HG03064 (cell line): ENCODE measurements at regions not wholly inside any gene's neighbourhood (a gene's known extent, or its start where the extent isn't known, plus 50 kb on each side); places are given as distances from the start of the nearest gene placed in this dataset.

Experiments used
- ATAC-seq: cut with Tn5 transposase; IDR thresholded peaks from one replicate; pipeline ENCODE4 v1.9.1; 2021; ENCODE audit warnings: low read depth; ENCODE audit not compliant: unreplicated experiment

DNA sequence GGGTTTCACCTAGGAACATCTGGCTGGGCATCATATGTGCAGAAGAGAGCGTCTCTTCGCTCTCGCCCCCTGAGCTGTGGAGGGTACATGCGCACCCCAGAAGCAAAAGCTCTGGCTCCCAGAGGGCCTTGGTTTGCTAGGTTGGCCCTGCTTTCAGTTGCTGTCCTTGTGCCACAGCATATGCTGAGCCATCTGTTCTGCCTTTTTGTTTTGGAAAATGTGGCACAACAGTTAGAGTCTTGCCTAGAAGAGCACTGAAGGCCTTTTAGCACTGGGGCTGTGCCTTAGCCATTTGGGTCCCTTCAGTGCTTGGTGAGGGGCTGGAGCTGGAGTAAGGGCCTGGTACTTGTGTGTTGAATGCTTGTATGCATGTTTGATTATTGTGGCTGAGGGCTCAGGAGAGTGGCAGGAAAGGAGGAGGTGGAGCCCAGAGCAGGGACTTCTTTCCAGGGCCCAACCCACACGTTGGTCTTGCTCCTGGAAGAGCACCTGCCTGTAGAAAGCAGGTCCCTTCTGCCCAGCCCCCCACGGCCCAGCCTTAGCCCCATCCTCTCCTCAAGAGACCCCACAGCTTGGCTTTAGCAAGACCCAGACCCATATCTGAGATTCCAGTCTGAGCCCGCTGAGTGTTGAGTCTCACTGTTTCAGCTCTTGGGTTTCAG is 113.7 kb downstream of the SLC25A47 start:
- ATAC-seq = no peak

DNA sequence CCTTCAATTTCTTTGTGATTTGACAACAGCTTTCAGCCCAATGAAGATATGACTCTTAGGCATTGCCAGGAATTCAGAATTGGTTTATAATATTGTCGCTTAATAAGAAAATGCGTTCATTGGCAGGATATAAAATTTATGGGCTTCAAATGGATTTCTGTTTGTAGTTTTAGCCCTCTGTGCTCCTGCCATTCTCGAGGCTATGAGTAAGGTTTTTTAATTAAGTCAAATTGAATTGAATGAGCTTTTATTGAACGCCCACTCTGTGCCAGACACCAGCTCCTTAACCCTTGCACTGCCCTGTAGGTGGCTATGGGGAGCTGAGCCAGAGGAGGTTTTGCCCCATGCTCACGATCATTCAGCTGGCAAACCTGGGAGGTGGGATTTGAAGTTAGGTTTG is 115.1 kb downstream of the SLC25A47 start:
- ATAC-seq = no peak

DNA sequence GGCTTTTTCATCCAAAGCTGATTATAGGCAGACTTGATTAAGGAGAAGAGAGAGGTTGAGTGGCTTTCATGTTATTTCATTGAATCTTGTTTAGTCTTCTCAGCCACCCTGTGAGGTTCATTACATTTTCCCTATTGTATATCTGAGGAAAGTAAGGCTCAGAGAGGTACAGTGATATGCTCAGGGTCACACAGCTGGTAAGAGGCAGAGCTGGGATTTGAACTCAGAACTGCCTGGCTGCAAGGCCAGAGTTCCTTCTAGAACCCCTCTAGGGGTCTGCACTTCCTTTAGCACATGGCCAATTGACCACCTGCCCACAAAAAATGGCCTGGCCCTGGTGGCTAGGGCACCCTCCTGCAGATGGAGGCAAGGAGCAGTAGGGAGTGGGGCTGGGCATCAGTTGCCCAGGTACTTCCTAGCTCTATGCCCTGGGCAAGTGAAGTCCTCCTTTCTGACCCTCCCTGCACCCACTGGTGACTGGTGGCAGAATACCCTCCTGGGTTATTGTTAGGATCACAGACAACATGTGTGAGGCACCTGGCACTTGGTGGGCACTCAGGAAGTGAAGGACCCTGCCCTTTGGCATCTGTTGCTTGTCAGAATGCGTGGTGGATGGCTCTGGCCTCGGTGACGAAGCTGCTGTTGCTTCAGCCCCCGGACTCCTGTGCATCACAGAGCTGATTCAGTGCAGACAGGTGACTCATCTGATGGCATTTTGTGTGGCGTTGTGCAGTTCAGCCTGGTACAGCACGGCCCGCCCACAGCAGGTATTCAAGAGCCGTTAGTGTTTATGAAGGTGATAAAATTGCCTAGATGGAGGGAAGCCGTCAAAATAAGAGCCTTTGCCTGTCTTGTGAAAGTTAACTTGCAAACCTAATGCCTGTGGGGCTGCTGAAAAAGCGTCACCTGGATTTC is 115.8 kb downstream of the SLC25A47 start:
- no peak for ATAC-seq

DNA sequence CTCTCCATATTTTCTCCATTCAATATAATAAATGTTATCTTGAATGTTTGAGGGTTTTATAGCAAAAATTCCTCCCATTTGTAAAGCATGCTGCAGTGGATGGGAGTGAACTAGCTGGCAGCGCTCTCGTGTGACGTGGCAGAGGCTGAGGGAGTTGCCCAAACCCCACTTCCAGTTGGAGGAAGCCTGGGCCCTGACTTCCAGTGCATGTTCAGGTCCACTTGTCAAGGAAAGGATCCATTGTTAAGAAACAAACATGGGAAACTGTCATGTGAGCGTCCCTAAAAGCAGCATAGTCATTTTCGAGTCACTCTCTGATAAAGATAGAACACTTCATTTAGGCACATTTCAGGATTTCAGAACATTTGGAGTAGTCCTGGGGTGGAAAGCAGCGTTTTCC is 116.6 kb downstream of the SLC25A47 start:
- ATAC-seq = no peak

DNA sequence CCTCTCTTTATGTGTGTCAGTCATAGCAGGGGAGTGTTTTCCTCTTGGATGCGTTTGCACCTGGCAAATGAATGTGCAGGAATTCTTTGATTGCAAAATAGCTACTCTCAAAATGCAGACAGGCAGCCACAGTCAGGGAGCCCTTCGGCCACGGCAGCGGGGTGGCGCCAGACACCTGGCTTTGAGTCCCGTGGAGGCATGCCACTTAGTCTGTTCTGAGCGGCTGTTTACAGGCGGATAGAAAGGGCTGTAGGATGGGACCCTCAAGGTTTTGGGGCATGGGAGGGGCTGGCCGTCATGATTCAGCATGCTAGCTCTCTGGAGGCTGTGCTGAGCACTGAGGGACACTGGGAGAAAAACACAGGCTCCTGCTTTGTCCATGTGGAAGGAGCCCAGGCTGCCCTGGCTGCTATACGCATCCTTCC is 117.1 kb downstream of the SLC25A47 start:
- no peak for ATAC-seq

DNA sequence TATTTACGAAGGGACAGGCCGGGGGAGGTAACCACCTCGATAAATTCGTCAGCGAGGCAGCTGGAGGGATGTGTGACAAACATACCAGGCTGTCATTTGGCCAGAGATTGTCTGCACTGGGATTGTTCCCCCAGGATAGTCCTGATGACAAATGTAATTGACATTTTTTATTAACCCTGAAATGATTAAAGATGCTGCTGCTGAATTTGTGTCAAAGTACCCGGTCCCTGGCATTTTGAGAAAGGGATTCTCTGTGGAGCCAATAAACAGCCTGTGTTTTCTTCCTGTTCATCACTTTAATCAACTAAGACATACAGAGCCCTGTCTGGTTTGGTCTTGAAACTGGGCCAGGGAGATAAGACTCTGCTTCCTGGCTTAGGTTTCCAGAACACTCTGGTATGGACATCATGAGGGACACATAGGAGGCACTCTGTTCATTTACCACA is 117.6 kb downstream of the SLC25A47 start:
- no peak for ATAC-seq

DNA sequence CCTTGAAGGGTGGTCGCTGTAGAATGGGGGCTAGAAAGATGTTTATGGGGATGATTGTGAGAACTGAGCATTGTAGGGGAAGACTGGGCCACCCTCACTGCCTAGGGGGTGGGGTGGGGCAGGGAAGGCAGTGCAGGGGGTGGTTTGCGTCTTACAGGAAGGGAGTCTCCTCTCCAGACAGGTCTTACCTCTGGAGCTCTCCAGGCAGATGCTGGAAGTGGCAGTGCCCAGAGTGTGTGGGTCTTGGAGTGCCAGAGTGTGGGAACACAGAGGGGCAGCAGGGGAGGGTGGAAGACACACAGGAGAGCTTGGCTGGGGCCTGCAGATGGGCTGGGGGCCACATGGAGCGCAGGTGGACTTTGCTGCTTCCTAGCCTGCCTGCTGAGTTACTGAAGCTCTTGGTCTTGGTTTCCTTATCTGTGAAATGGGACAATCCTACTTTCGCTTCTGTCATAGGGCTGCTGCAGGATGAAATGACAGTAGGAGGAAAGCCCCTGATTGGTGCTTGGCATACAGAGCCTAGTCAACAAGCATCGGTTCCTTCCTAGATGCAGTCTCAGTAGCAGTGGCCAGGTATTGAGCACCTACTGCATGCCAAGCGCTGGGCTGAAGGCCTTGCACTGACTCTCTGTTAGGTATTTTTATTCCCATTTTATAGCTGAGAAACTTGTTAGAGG is 118.3 kb downstream of the SLC25A47 start:
- ATAC-seq = no peak

DNA sequence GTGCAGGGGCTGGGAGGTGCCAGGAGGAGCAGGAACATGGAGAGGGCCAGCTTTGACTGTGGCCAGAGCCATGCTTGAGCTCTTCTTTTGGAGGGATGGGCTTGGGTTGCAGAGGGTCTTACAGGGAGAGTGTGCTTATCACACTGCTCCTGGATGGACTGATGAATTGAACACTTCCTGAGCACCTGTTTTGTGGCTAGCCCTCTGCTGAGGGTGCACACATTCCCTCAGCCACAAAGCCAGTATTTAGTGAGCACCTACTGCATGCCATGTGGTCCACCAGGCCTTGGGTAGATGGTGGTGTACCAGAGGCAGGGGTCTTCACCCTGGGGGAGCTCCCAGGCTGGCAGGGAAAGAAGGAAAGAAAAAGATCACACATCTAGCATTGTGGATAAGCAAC is 118.9 kb downstream of the SLC25A47 start:
- ATAC-seq = no peak

DNA sequence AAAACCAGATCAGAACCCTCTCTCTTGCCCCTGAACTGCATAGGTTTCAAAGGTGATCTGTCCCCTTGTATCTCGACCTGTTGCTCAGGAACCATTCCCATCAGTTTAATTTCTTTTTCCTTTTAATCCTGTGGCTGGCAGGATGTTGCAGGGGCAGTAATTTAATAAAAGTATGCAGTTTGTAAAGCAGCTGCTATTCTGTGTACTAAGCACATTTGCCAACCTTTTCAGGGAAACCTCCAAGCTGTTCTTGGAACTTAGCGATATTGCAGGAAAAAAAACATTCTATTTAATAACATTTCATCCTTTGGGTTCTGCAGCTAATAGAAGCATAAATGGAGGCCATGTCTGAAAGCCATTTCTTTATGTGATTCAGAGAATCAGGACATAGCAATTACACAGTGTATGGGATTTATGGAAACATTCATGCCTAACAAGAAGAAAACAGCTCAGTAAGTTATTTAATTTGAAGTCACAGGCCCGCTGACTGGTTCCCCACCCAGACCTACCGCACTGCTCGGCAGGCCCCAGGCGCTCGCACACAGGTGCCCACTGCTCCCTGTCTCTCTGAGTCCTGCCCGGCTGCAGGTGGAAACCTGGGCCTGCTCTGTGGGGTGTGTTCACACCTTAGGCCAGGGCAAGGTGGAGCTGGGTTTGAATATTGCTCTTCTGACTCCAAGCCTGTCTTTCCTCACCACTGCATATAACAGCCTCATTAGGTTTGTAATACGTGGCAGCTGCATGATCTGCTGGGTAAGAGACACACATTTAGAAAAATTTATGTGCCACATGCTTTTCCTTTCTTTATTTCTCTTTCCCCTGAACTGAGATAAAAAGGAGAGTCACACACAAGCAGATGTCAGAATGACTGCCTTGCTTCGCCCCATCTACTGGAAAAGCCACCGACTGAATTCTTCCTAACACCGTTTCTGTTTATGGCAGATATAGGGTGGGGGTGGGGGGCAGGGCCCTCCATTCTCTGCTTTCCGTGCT is 119.7 kb downstream of the SLC25A47 start:
- no peak for ATAC-seq

DNA sequence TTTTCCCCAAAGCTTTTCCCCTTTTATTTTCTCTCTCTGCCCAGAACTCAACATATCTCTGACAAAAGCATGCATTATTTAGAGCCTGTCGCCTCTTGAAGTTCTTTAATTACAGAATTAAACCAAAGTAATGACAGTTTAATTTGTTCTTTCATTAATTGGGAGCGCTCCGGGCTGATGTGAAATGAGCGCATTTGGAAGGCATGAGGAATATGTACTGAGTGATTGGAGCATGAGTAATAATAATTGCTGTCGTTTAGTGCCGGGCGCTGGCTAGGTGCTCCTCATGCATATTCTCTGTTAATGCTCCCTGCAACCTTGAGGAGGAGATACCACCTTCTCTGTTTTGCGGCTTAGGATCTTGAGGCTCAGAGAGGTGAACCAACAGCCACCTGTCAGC is 120.5 kb downstream of the SLC25A47 start:
- ATAC-seq = no peak

DNA sequence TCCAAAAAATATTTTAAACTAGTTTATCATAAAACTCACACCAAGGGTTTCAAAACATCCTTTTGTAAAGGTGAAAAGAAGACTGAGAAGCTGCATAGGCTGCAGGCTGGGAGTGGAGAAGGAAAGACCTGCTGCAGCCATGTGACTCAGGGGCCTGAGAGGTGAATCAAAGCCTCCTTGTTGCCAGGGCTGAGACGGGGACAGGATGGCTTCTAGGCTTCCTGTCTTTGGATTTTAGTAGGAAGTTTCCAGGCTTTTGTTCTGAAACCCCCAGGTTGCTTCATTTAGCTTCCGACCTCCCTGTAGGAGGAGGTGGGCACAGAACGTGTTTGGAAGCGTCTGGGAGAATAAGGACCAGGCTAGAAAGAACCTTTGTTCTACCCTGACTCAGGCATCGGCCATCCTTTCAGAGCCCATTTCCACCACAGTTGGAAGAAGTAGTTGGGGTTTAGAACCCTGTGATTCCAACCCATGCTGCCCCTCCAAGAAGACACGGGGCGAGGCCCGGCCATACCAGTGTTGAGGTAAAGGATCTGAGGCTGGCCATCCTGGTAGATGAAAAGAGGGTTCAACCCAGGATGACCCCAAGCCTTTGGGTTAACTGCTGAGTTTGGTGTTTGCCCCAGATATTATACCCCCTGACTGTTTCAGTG is 122.4 kb downstream of the SLC25A47 start:
- ATAC-seq = no peak

DNA sequence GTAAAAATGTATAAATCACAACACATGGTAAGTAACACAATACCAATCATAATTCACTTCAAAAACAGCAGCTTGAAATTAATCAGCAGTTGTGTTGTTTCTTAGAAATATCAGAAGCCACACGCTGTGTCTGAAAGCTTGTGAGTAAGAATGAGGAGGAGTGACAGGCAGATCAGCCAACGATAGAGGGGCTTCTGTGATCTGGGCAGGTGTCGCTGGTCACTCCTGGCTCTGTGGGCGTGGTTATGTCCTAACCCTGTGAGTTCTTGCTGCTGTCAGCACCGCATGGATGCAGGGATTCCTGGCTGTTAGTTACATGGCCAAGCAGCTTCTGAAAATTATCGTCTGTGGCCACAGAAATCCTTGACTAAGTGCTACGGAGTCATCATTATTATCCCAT is 123.4 kb downstream of the SLC25A47 start:
- ATAC-seq = no peak

DNA sequence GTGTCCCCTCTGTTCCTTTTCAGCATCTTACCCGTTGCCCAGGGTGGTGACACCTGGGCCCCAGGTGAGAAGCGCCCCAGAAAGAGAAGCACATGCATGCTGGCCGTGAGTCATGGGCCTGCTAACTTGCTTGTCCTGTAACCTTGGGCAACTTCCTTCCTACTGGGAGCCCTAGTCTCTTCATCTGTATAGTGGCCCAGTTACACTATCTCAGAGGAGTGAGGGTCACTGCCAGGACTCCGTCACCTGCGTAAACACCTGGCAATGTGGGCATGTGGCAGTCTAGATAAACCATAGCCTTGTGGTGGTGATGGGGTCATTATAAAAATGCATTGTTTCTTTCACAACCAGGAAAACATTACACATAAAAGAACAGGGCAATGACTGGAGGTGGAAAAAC is 125.2 kb downstream of the SLC25A47 start:
- ATAC-seq = no peak

DNA sequence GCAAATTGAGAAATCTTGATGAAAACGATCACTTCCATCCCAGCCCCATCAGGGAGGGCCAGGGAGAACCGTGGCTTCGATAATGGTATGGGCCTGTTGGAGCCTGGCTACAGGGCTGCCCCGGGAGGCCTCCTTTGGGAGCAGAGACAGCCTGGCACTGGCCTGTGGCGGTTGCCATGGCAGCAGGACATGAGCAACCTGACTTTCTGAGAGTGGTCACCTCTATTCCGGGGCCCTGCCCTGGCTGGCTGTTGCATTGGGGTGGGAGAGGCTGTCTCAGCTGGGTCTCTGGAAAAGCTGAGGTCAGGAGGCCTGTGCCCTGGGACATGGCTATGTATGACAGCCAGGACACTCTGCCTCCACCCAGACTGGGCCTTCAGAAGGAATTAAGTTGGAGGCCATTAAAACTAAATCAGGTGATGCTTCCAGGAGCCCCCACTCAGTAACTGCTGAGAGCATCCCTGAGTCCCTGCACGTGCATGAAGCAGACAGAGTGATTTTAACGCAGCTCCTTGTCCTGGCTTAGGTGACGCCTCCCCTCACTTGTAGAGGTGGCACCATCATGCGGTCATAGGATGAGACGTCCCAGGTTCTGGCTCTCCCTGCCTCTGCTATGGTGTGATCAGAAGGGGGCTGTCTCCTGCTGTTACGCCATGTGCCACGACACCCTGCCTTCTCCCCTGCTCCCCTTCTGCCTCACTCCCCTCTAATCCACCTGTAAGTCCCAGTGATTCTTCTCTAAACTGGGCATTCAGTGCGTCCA is 126.3 kb downstream of the SLC25A47 start:
- ATAC-seq = no peak

DNA sequence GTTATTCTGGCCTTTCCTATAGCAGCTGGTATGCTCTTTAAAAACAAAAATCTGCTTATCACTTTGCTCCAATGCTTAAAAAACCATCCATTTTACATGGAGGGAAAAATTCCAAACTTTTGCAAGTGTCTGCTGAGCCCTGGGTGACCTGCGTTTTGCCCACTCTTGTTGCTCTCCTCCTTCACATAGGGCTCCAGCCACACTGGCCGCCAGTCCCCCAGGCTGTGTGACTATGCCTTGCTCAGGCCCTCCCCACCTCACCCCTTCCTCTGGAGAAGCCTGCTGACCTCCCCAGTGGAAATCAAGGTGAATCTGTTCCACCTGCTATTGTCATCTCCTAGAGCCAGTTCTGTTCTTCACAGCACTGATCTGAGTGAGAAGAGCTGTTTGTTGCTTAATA is 126.9 kb downstream of the SLC25A47 start:
- no peak for ATAC-seq

DNA sequence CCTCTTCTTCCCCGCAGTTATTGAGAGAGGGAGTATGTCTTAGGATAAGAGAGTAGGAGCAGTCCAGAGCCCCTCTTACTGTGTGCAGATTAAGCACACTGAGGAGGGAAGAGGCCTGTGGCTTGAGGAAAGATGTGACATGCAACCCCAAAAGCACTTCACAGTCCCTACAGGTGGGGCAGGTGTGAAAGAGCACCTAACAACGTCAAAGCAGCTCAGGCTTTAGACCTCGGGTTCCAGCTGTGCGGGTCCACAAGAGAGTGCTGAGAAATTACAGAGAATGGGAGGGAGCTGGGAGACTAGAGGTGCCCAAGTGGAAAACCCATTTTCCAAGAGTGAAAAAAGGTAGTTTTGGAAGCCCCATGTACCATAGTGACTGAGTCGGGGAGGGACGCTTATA is 127.6 kb downstream of the SLC25A47 start:
- ATAC-seq = no peak

DNA sequence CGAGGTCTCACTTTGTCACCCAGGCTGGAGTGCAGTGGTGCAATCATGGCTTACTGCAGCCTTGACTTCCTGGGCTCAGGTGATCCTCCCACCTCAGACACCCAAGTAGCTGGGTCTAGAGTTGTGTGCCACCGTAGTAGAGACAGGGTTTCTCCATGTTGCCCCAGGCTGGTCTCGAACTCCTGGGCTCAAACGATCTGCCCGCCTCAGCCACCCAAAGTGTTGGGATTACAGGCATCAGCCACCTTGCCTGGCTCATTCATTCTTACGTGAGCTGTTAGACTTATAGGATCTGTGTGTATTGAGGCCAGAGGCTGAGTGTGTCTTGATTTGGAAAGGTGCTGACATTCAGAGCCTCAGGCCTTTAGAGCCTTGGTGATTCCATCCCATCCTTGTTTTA is 128.1 kb downstream of the SLC25A47 start:
- ATAC-seq = no peak

DNA sequence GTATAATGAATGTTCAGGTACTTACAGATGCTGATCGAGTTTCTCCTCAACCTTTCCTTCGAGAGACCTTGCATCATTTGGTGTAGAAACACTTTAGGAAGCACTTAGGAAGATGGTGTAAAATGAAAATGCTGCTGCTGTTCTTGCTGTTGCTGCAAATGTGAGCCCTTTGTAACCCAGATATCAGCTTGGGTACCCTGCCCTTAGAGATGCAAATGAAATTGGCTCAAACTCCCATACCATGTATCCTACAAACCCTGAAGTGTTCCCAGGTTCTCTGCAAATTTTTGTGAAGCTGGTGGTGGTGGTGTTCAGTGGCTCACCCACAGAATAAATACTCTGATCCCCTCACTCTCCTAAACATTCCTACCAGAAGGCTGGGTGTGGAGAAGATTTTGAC is 130.8 kb downstream of the SLC25A47 start:
- ATAC-seq = no peak

DNA sequence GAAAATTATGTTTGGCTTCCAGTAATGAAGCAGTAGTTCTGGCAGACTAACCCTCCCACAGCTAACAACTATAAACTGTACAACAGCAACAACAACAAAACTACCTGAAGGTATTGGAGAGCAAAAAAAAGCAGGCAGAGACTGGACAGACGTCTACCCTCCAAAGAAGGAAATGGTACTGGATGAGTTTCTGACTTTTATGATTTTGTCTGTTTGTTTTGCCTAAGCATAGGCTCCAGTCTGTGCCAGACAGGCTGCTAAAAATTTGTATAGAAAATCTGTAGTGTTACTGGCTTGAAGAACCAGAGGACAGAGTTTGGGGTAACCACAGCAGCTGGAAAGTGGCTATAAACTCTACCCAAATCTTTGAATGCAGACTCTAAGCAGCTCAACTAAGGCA is 131.3 kb downstream of the SLC25A47 start:
- no peak for ATAC-seq
